Keratinocyte (primary cell): ENCODE measurements at regions not wholly inside any gene's neighbourhood (a gene's known extent, or its start where the extent isn't known, plus 50 kb on each side); places are given as distances from the start of the nearest gene placed in this dataset.
"Not testable (repeated sequence)": the region's sequence is repeated elsewhere in the genome, so short reads cannot be mapped to it uniquely, and the experiment has no call there.

Source experiments
- DNase-seq: peaks from one replicate; pipeline ENCODE4 v3.0.0-alpha.2; 2011; ENCODE audit warnings: low read depth, missing footprints, low spot score
- FAIRE-seq: peaks from 2 replicates; lab custom pipeline; 2011; peaks lifted over from hg19 to GRCh38; lab: Jason Lieb, UNC
- H2AFZ ChIP-seq: 2 replicates; pipeline ENCODE4 v1.6.0; 2012; ENCODE audit warnings: low read length, control low read depth, inconsistent platforms; ENCODE audit not compliant: control insufficient read depth
- H3K27ac ChIP-seq: 2 replicates; pipeline ENCODE4 v1.5.1; 2011; ENCODE audit warnings: low read length; ENCODE audit not compliant: control insufficient read depth, insufficient read depth
- H3K27me3 ChIP-seq: 3 replicates; pipeline ENCODE4 v1.6.0; 2011; ENCODE audit warnings: low read length; ENCODE audit not compliant: control insufficient read depth, insufficient read depth; ENCODE audit errors: extremely low read depth
- H3K36me3 ChIP-seq, 2 experiments: 2 replicates in 1 of 2; 3 replicates in 1 of 2; pipeline ENCODE4 v1.5.1; 2011; ENCODE audit warnings: low read length in 2 of 2, mild to moderate bottlenecking in 1 of 2; ENCODE audit not compliant: control insufficient read depth in 2 of 2, insufficient read depth in 2 of 2; ENCODE audit errors: extremely low read depth in 1 of 2
- H3K4me1 ChIP-seq: 3 replicates; pipeline ENCODE4 v1.5.1; 2011; ENCODE audit warnings: low read length; ENCODE audit not compliant: control insufficient read depth, insufficient read depth; ENCODE audit errors: extremely low read depth
- H3K4me2 ChIP-seq: 3 replicates; pipeline ENCODE4 v1.6.0; 2011; ENCODE audit warnings: low read depth, low read length; ENCODE audit not compliant: control insufficient read depth, insufficient read depth; ENCODE audit errors: extremely low read depth
- H3K4me3 ChIP-seq, 3 experiments: fragments of 200-600 bp in 1 of 3; sonication (generic) in 1 of 3; 2 replicates in 2 of 3; 3 replicates in 1 of 3; pipeline ENCODE4 v1.5.1; 2011 to 2016; ENCODE audit warnings: low read length in 3 of 3, mild to moderate bottlenecking in 3 of 3, control low read depth in 2 of 3, inconsistent platforms in 1 of 3, low read depth in 1 of 3, mixed read lengths in 1 of 3, mixed run types in 1 of 3, moderate library complexity in 1 of 3; ENCODE audit not compliant: control insufficient read depth in 2 of 3, insufficient read depth in 2 of 3; ENCODE audit errors: extremely low read depth in 1 of 3
- H3K79me2 ChIP-seq: 2 replicates; pipeline ENCODE4 v1.6.0; 2012; ENCODE audit warnings: low read length; ENCODE audit not compliant: control insufficient read depth, insufficient read depth
- H3K9ac ChIP-seq: 3 replicates; pipeline ENCODE4 v1.6.0; 2011; ENCODE audit warnings: low read length; ENCODE audit not compliant: control insufficient read depth, insufficient read depth; ENCODE audit errors: extremely low read depth
- H3K9me1 ChIP-seq: 3 replicates; pipeline ENCODE4 v1.6.0; 2011; ENCODE audit warnings: low read length; ENCODE audit not compliant: control insufficient read depth, insufficient read depth; ENCODE audit errors: extremely low read depth
- H3K9me3 ChIP-seq: 2 replicates; pipeline ENCODE4 v1.5.1; 2012; ENCODE audit warnings: low read depth, low read length; ENCODE audit not compliant: control insufficient read depth
- H4K20me1 ChIP-seq: 3 replicates; pipeline ENCODE4 v1.6.0; 2011; ENCODE audit warnings: low read length; ENCODE audit not compliant: control insufficient read depth, insufficient read depth; ENCODE audit errors: extremely low read depth
- CTCF ChIP-seq, 3 experiments: IDR thresholded peaks in 1 of 3; conservative IDR thresholded peaks in 1 of 3; optimal IDR thresholded peaks in 1 of 3; 2 replicates in 2 of 3; 3 replicates in 1 of 3; pipeline versions ENCODE3 to v1.5.1; 2011; ENCODE audit warnings: low read length in 3 of 3, mild to moderate bottlenecking in 3 of 3, moderate library complexity in 2 of 3, control low read depth in 1 of 3, inconsistent platforms in 1 of 3; ENCODE audit not compliant: insufficient read depth in 2 of 3; ENCODE audit errors: extremely low read depth in 1 of 3
- EZH2 ChIP-seq: IDR thresholded peaks from one replicate; pipeline ENCODE4 v1.6.1; 2012; ENCODE audit warnings: inconsistent platforms, mild to moderate bottlenecking, low read length, moderate library complexity
- dilution Hi-C: fragments of 300-500 bp; cut with MboI; formaldehyde crosslinking; loops from one replicate; pipeline ENCODE4 v1.7.0; 2020; ENCODE audit warnings: low sequenced_read_pairs; ENCODE audit not compliant: extremely low pct_ligation_motif_present

- dilution Hi-C loops: no loop called here
- no peaks in the 10 kb centered on the region for H3K27me3 ChIP-seq
- no peak overlapping the region for H3K27ac ChIP-seq
- no peaks in the 10 kb centered on the region for H3K36me3 ChIP-seq
- no peak for TF ChIP-seq CTCF (optimal IDR thresholded peaks at IDR 0.05 in 1 of 3, IDR thresholded peaks at IDR 0.05 in 1 of 3, conservative IDR thresholded peaks at IDR 0.05 in 1 of 3; ENCODE audit: extremely low read depth in 1 of 3, insufficient read depth in 2 of 3, low read length in 3 of 3)
- TF ChIP-seq EZH2: no peak
- H3K9me1 ChIP-seq: no peaks in the 10 kb centered on the region
- no peak overlapping the region for H3K9ac ChIP-seq
- H3K9me3 ChIP-seq: no peaks in the 10 kb centered on the region
- no peaks in the 10 kb centered on the region for H4K20me1 ChIP-seq
- no peaks in the 10 kb centered on the region for H3K79me2 ChIP-seq
- H3K4me1 ChIP-seq: no peaks in the 10 kb centered on the region
- no peak overlapping the region for H3K4me3 ChIP-seq
- DNase-seq: no peak
- H2AFZ ChIP-seq: no peak overlapping the region
- FAIRE-seq: no peak
- H3K4me2 ChIP-seq: no peak overlapping the region
Measured at GRCh38 chr6:73980096-73980495, 284.1 kb downstream of the CD109 start.

GRCh38 chr6:73978330-73978729, 282.3 kb downstream of the CD109 start:
- Histone ChIP-seq H3K4me1 (no peaks in the 10 kb centered on the region), H4K20me1 (no peaks in the 10 kb centered on the region), H3K9me1 (no peaks in the 10 kb centered on the region), H3K4me2 (no peak overlapping the region), H3K27ac (no peak overlapping the region), H3K9ac (no peak overlapping the region), H3K4me3 (no peak overlapping the region), H3K36me3 (no peaks in the 10 kb centered on the region), H3K79me2 (no peaks in the 10 kb centered on the region), H3K9me3 (no peaks in the 10 kb centered on the region), H2AFZ (no peak overlapping the region), H3K27me3 (no peaks in the 10 kb centered on the region)
- no peak for TF ChIP-seq EZH2
- dilution Hi-C loops: no loop called here
- FAIRE-seq (no peak), DNase-seq (no peak)

GRCh38 chr6:73972518-73972917, 276.5 kb downstream of the CD109 start:
- H3K79me2 ChIP-seq, H3K9ac ChIP-seq, H3K9me1 ChIP-seq, H3K4me3 ChIP-seq, H4K20me1 ChIP-seq, dilution Hi-C loops, H3K27me3 ChIP-seq, H3K4me2 ChIP-seq, H3K4me1 ChIP-seq, DNase-seq, H3K27ac ChIP-seq, H2AFZ ChIP-seq, H3K36me3 ChIP-seq, H3K9me3 ChIP-seq, FAIRE-seq: not testable (repeated sequence)
